ENCODE measurements at regions not wholly inside any gene's neighbourhood (a gene's known extent, or its start where the extent isn't known, plus 50 kb on each side); places are given as distances from the start of the nearest gene placed in this dataset.

GRCh38 chr6:163655217-163656121, 241.0 kb downstream of the QKI start:
- H3K9me3 ChIP-seq (ENCODE audit: low read length), result no peaks in the 10 kb centered on the region
- H3K36me3 ChIP-seq (ENCODE audit: insufficient read depth, low read length), result no peaks in the 10 kb centered on the region
- no peak overlapping the region for H3K4me2 ChIP-seq (ENCODE audit: low read length)
- no peaks in the 10 kb centered on the region for H3K79me2 ChIP-seq (replicated peaks; ENCODE audit: insufficient read depth, low read length)
- no peak overlapping the region for H3K9ac ChIP-seq (ENCODE audit: low read length)
- TF ChIP-seq RAD21 (conservative IDR thresholded peaks at IDR 0.05) (no peak), MXI1 (conservative IDR thresholded peaks at IDR 0.05; ENCODE audit: poor library complexity, severe bottlenecking) (no peak), SMC3 (conservative IDR thresholded peaks at IDR 0.05; ENCODE audit: poor library complexity) (no peak), EZH2 (IDR thresholded peaks at IDR 0.05; ENCODE audit: borderline replicate concordance, insufficient read depth, low read length, poor library complexity, severe bottlenecking) (no peak), TAF1 (IDR thresholded peaks at IDR 0.05; ENCODE audit: low read depth) (no peak), POLR2AphosphoS5 (IDR thresholded peaks at IDR 0.05) (no peak), EP300 (conservative IDR thresholded peaks at IDR 0.05; ENCODE audit: poor library complexity, severe bottlenecking) (no peak)
- TF ChIP-seq, protein P1, sequence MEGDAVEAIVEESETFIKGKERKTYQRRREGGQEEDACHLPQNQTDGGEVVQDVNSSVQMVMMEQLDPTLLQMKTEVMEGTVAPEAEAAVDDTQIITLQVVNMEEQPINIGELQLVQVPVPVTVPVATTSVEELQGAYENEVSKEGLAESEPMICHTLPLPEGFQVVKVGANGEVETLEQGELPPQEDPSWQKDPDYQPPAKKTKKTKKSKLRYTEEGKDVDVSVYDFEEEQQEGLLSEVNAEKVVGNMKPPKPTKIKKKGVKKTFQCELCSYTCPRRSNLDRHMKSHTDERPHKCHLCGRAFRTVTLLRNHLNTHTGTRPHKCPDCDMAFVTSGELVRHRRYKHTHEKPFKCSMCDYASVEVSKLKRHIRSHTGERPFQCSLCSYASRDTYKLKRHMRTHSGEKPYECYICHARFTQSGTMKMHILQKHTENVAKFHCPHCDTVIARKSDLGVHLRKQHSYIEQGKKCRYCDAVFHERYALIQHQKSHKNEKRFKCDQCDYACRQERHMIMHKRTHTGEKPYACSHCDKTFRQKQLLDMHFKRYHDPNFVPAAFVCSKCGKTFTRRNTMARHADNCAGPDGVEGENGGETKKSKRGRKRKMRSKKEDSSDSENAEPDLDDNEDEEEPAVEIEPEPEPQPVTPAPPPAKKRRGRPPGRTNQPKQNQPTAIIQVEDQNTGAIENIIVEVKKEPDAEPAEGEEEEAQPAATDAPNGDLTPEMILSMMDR (IDR thresholded peaks at IDR 0.05; ENCODE audit: poor library complexity, severe bottlenecking), result no peak
- TF ChIP-seq, protein P2, sequence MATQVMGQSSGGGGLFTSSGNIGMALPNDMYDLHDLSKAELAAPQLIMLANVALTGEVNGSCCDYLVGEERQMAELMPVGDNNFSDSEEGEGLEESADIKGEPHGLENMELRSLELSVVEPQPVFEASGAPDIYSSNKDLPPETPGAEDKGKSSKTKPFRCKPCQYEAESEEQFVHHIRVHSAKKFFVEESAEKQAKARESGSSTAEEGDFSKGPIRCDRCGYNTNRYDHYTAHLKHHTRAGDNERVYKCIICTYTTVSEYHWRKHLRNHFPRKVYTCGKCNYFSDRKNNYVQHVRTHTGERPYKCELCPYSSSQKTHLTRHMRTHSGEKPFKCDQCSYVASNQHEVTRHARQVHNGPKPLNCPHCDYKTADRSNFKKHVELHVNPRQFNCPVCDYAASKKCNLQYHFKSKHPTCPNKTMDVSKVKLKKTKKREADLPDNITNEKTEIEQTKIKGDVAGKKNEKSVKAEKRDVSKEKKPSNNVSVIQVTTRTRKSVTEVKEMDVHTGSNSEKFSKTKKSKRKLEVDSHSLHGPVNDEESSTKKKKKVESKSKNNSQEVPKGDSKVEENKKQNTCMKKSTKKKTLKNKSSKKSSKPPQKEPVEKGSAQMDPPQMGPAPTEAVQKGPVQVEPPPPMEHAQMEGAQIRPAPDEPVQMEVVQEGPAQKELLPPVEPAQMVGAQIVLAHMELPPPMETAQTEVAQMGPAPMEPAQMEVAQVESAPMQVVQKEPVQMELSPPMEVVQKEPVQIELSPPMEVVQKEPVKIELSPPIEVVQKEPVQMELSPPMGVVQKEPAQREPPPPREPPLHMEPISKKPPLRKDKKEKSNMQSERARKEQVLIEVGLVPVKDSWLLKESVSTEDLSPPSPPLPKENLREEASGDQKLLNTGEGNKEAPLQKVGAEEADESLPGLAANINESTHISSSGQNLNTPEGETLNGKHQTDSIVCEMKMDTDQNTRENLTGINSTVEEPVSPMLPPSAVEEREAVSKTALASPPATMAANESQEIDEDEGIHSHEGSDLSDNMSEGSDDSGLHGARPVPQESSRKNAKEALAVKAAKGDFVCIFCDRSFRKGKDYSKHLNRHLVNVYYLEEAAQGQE (IDR thresholded peaks at IDR 0.05; ENCODE audit: borderline replicate concordance), result no peak
- no peaks in the 10 kb centered on the region for H3K27me3 ChIP-seq (ENCODE audit: insufficient read depth, low read depth, low read length)
- H3K9me2 ChIP-seq (ENCODE audit: insufficient read depth, low read length), result no peaks in the 10 kb centered on the region
- H3F3A ChIP-seq (ENCODE audit: insufficient read depth, low read length, poor library complexity, severe bottlenecking), result no peaks in the 10 kb centered on the region
- no peak overlapping the region for H3K4me3 ChIP-seq (ENCODE audit: low read length)
- no peaks in the 10 kb centered on the region for H4K20me1 ChIP-seq (ENCODE audit: insufficient read depth)
- no peak overlapping the region for H3K27ac ChIP-seq (ENCODE audit: low read length)
- no peak overlapping the region for H2AFZ ChIP-seq (ENCODE audit: low read depth, low read length)

GRCh38 chr6:163651915-163652668, 237.6 kb downstream of the QKI start:
- Histone ChIP-seq H3K4me3 (ENCODE audit: low read length) (no peak overlapping the region), H3K9me2 (ENCODE audit: insufficient read depth, low read length) (no peaks in the 10 kb centered on the region), H3K27me3 (ENCODE audit: insufficient read depth, low read depth, low read length) (no peaks in the 10 kb centered on the region), H3K4me2 (ENCODE audit: low read length) (no peak overlapping the region), H4K20me1 (ENCODE audit: insufficient read depth) (no peaks in the 10 kb centered on the region), H3K9me3 (ENCODE audit: low read length) (no peaks in the 10 kb centered on the region), H3F3A (ENCODE audit: insufficient read depth, low read length, poor library complexity, severe bottlenecking) (no peaks in the 10 kb centered on the region), H3K9ac (ENCODE audit: low read length) (no peak overlapping the region), H2AFZ (ENCODE audit: low read depth, low read length) (no peak overlapping the region), H3K79me2 (replicated peaks; ENCODE audit: insufficient read depth, low read length) (no peaks in the 10 kb centered on the region), H3K36me3 (ENCODE audit: insufficient read depth, low read length) (no peaks in the 10 kb centered on the region), H3K27ac (ENCODE audit: low read length) (no peak overlapping the region)
- TF ChIP-seq RAD21 (conservative IDR thresholded peaks at IDR 0.05) (no peak), MXI1 (conservative IDR thresholded peaks at IDR 0.05; ENCODE audit: poor library complexity, severe bottlenecking) (no peak), SMC3 (conservative IDR thresholded peaks at IDR 0.05; ENCODE audit: poor library complexity) (no peak), EZH2 (IDR thresholded peaks at IDR 0.05; ENCODE audit: borderline replicate concordance, insufficient read depth, low read length, poor library complexity, severe bottlenecking) (no peak)
- TF ChIP-seq, protein P2 (IDR thresholded peaks at IDR 0.05; ENCODE audit: borderline replicate concordance), result no peak

Data from neural cell (in vitro differentiated cells).